Brain microvascular endothelial cell (primary cell): ENCODE measurements at regions not wholly inside any gene's neighbourhood (a gene's known extent, or its start where the extent isn't known, plus 50 kb on each side); places are given as distances from the start of the nearest gene placed in this dataset.

ENCODE experiments used
- DNase-seq: peaks from one replicate; pipeline ENCODE4 v3.0.0-alpha.2; 2020
- H3K27ac ChIP-seq: fragments of 250-450 bp; sonication (Bioruptor Pico); 2 replicates; pipeline ENCODE4 v1.5.1; 2020; ENCODE audit warnings: mild to moderate bottlenecking, moderate library complexity
- H3K27me3 ChIP-seq: fragments of 250-450 bp; sonication (Bioruptor Pico); replicated peaks from 2 replicates; pipeline ENCODE4 v1.5.1; 2020; ENCODE audit warnings: mild to moderate bottlenecking
- H3K36me3 ChIP-seq: fragments of 250-450 bp; sonication (Bioruptor Pico); replicated peaks from 2 replicates; pipeline ENCODE4 v1.5.1; 2020; ENCODE audit warnings: mild to moderate bottlenecking
- H3K4me3 ChIP-seq: 2 replicates; pipeline ENCODE4 v1.5.1; 2011; ENCODE audit warnings: low read depth, mild to moderate bottlenecking, control low read depth, low read length, moderate library complexity
- in situ Hi-C: cut with HindIII; loops from 2 replicates; pipeline ENCODE4 v1.10.0; 2017; ENCODE audit warnings: low sequenced_read_pairs, low pct_ligation_motif_present
- TF ChIP-seq, protein P1 (sequence below): IDR thresholded peaks from 2 replicates; pipeline ENCODE4 v1.5.1; 2011; ENCODE audit warnings: low read depth, mild to moderate bottlenecking, moderate library complexity, low read length, control low read depth, inconsistent platforms; ENCODE audit errors: missing control alignments

DNA sequence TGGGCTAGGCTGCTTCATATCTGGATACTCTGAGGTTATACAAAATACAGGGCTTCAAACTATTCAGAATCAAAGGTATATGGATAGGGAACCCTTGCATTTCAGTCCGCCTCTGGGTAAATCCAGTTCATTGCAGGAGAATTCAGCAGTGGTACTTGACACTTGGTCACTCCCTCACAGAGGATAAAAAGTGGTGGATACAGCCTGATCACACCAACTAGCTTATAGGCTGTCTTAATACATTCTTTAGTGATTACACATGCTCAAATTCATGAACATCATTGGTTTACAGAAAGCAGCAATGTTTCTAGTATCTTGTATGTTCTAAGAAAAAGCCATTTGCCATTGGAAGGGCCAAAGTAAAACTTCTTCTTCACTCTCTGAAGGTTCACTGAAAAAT is 104.8 kb upstream of the PDE5A start:
- no peaks in the 10 kb centered on the region for H3K27me3 ChIP-seq
- no peak overlapping the region for H3K27ac ChIP-seq
- no peaks in the 10 kb centered on the region for H3K36me3 ChIP-seq
- H3K4me3 ChIP-seq = no peak overlapping the region
- DNase-seq = peak; percentile 33
- TF ChIP-seq, protein P1, sequence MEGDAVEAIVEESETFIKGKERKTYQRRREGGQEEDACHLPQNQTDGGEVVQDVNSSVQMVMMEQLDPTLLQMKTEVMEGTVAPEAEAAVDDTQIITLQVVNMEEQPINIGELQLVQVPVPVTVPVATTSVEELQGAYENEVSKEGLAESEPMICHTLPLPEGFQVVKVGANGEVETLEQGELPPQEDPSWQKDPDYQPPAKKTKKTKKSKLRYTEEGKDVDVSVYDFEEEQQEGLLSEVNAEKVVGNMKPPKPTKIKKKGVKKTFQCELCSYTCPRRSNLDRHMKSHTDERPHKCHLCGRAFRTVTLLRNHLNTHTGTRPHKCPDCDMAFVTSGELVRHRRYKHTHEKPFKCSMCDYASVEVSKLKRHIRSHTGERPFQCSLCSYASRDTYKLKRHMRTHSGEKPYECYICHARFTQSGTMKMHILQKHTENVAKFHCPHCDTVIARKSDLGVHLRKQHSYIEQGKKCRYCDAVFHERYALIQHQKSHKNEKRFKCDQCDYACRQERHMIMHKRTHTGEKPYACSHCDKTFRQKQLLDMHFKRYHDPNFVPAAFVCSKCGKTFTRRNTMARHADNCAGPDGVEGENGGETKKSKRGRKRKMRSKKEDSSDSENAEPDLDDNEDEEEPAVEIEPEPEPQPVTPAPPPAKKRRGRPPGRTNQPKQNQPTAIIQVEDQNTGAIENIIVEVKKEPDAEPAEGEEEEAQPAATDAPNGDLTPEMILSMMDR = no peak
- in situ Hi-C loops = no loop called here

DNA sequence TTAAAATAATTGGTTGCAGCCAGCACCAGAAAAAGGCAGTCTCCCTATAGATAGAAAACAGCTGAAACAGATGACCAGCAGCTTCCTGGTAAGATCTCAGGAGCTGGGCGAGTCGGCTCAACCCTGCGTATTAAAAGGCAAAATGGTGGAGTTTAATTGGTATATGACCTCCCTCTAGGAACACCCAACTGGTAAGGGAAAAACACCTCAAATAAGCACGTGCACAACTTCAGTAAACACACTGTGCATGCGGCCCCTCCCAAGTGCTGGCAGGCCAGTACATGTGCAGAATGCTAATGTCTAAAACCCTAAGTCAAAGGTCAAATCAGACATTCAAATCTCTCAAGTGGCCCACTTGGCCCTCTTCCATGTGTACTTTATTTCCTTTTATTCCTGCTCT is 103.2 kb upstream of the PDE5A start:
- in situ Hi-C loops = no loop called here
- DNase-seq = no peak
- Histone ChIP-seq H3K27me3 (no peaks in the 10 kb centered on the region), H3K4me3 (no peak overlapping the region), H3K27ac (no peak overlapping the region), H3K36me3 (no peaks in the 10 kb centered on the region)
- TF ChIP-seq, protein P1 = no peak

DNA sequence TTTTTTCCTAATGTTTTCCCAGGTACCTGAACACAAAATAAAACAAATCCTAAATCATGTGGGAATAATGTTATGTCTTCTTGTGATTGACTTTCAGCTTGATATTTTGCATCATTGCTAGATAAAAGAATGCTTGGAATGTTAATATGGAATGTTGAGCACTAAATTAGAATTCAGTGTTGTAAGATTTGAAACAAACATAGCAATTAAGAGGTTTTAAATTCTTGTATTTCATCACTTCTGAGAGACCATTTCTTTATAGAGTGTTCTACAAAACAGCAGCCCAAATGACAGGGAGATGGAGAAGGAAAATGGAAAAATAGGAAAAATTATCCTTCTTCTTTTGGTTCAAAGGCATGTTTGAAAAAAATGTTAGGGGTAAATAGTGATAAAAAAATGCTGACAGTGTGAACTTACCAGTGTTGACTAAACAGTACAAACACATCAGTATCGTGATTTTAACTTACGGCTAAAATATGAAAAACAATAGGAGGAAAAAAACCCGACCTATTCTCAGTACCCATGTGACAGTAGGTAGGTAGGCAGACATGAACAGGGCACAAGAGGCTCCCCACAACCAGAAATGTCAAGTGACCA is 102.6 kb upstream of the PDE5A start:
- no peaks in the 10 kb centered on the region for H3K27me3 ChIP-seq
- in situ Hi-C loops = no loop called here
- no peak overlapping the region for H3K4me3 ChIP-seq
- H3K27ac ChIP-seq = no peak overlapping the region
- no peaks in the 10 kb centered on the region for H3K36me3 ChIP-seq
- DNase-seq = no peak
- TF ChIP-seq, protein P1 = no peak

DNA sequence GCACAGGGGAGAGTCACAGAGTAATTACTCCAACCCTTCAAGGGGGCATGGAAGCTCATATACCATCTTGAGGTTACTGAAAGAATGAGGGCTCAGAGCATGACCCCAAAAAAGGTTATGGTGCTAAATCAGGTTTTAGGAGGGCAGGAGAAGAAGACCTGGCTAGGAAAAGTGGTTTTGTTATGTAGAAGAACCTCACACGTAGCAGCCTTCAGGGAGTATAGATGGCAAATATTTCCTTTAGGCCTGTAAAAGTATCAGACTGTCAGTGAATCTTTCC is 102.0 kb upstream of the PDE5A start:
- H3K27ac ChIP-seq = peak overlapping the region; percentile 78
- DNase-seq = no peak
- H3K4me3 ChIP-seq = no peak overlapping the region
- TF ChIP-seq, protein P1 = no peak
- H3K36me3 ChIP-seq = no peaks in the 10 kb centered on the region
- in situ Hi-C loops = no loop called here
- no peaks in the 10 kb centered on the region for H3K27me3 ChIP-seq

DNA sequence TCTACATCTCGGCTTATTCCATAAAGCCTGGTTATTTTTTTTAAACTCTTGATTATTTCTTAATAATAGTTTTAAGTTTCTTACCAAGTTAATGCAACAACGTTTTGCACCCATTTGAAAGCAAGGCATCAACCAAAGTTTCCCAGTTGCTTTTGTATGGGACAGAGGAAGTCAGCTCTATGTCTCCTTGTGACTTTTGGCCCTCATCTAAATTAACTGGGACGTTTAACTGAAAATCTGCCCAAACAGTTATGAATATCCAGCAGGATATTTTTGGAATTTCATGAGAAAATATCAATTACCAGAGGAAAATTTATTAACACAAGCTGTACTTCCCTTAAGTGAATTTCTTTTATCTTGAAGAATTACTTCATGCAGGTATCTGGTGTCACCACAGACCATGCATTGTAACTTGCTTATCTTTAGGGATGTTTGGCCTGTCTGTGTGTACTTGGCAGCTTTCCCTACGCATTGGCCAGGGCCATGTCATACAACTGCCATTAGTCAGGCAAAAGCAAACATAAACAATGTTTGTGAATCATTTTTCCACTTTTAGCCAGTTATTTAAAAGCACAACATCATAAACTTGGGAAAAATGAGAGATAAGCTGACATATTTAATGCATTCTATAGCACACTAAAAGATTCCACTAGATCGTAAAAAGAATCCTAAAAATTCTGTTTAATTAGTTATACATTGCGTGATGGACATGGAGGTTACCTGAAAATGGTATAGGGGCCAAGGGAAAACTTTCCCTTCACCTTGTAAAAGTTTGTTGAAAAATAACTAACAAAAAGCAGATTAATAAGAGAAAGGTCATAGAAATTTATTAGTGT is 101.4 kb upstream of the PDE5A start:
- Histone ChIP-seq H3K27me3 (no peaks in the 10 kb centered on the region), H3K4me3 (no peak overlapping the region), H3K27ac (peak overlapping the region; percentile 78), H3K36me3 (no peaks in the 10 kb centered on the region)
- in situ Hi-C loops = no loop called here
- peak; percentile 98 for DNase-seq
- TF ChIP-seq, protein P1 = no peak
